Chondrocyte (in vitro differentiated cells): ENCODE measurements at regions not wholly inside any gene's neighbourhood (a gene's known extent, or its start where the extent isn't known, plus 50 kb on each side); places are given as distances from the start of the nearest gene placed in this dataset.

ENCODE experiments used
- DNase-seq: peaks from one replicate; pipeline ENCODE4 v3.0.0; 2021; ENCODE audit warnings: mixed read lengths, low spot score
- H3K27ac Mint-ChIP-seq: one replicate; pipeline ENCODE4 v1.8.0; 2021; ENCODE audit warnings: mild to moderate bottlenecking, moderate library complexity, mixed read lengths; ENCODE audit not compliant: unreplicated experiment
- H3K27me3 Mint-ChIP-seq: 2 replicates; pipeline ENCODE4 v1.8.0; 2021; ENCODE audit warnings: low read depth, mixed read lengths
- H3K36me3 Mint-ChIP-seq: 2 replicates; pipeline ENCODE4 v1.8.0; 2021; ENCODE audit warnings: low read depth, mixed read lengths
- H3K4me1 Mint-ChIP-seq: 2 replicates; pipeline ENCODE4 v1.8.0; 2021; ENCODE audit warnings: low read depth, mild to moderate bottlenecking, mixed read lengths
- H3K4me3 Mint-ChIP-seq: one replicate; pipeline ENCODE4 v1.8.0; 2021; ENCODE audit warnings: mild to moderate bottlenecking, moderate library complexity, mixed read lengths; ENCODE audit not compliant: unreplicated experiment
- H3K9me3 Mint-ChIP-seq: 2 replicates; pipeline ENCODE4 v1.8.0; 2021; ENCODE audit warnings: low read depth, mixed read lengths
- TF ChIP-seq, protein P1 (sequence below): fragments of 200-600 bp; sonication (generic); IDR thresholded peaks from 2 replicates; pipeline ENCODE4 v1.5.0; 2021; ENCODE audit warnings: antibody characterized with exemption, mild to moderate bottlenecking, moderate library complexity

DNA sequence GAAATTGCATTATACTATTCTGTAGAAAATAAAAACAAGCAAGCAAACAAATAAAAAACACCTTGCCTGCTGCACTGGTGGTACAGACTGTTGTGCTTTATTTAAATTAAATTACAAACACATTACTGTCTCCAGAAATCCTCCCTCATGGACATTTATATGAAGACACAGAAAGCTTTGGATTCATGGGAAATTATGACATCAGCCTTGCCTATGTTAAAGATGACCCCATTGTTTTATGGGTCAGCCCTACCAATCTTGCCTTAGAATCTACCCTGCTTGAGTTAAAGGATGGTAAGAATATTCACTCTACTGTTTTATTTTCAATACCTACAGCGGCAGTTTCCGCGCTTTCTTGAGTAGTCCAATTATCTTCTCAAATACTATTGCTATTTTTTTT, 1379.9 kb downstream of the TECRL start:
- Mint-ChIP-seq H3K9me3 (no peaks in the 10 kb centered on the region), H3K4me1 (no peaks in the 10 kb centered on the region), H3K27ac (no peak overlapping the region), H3K36me3 (peaks cover 2% of the 10 kb centered on the region), H3K27me3 (no peaks in the 10 kb centered on the region), H3K4me3 (no peak overlapping the region)
- TF ChIP-seq, protein P1, sequence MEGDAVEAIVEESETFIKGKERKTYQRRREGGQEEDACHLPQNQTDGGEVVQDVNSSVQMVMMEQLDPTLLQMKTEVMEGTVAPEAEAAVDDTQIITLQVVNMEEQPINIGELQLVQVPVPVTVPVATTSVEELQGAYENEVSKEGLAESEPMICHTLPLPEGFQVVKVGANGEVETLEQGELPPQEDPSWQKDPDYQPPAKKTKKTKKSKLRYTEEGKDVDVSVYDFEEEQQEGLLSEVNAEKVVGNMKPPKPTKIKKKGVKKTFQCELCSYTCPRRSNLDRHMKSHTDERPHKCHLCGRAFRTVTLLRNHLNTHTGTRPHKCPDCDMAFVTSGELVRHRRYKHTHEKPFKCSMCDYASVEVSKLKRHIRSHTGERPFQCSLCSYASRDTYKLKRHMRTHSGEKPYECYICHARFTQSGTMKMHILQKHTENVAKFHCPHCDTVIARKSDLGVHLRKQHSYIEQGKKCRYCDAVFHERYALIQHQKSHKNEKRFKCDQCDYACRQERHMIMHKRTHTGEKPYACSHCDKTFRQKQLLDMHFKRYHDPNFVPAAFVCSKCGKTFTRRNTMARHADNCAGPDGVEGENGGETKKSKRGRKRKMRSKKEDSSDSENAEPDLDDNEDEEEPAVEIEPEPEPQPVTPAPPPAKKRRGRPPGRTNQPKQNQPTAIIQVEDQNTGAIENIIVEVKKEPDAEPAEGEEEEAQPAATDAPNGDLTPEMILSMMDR = no peak
- no peak for DNase-seq

DNA sequence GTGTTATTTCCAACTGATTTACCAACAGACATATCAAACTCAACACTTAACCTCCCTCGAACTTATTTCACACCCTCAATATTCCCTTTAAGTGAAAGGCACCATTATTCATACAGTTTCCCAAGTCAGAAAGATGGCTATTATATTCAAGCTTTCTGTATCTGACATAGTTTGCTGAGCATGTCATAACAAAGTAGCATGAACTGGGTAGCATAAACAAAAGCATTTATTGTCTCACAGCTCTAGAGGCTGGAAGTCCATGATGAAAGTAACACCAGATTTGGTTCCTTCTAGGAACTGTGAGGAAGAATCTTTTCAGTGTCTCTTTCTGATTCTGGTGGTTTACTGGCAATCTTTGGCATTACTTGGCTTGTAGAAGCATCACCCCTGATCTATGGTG, 1388.6 kb downstream of the TECRL start:
- no peak for DNase-seq
- TF ChIP-seq, protein P1 = no peak
- no peaks in the 10 kb centered on the region for H3K36me3 Mint-ChIP-seq
- no peaks in the 10 kb centered on the region for H3K9me3 Mint-ChIP-seq
- H3K4me3 Mint-ChIP-seq = no peak overlapping the region
- H3K27ac Mint-ChIP-seq = no peak overlapping the region
- H3K4me1 Mint-ChIP-seq = no peaks in the 10 kb centered on the region
- H3K27me3 Mint-ChIP-seq = no peaks in the 10 kb centered on the region

DNA sequence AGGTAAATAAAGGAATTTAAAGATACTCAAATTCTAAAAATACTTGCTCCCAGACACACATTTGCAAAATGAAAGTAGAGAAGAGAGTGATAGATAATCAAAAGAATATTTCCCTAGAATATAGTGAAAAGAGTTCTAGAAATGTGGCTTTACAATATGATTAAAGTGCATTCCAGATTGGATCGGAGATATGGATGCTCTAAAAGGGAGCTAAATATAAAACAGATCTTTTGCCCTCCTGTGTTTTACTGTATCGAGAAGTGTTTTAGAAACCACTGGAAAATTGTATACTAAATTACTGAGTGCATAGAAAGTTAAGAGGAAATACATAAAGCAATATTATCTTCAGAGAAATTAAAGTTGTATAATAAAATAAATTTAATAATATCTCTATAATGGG, 1392.0 kb downstream of the TECRL start:
- TF ChIP-seq, protein P1 = no peak
- no peak for DNase-seq
- H3K36me3 Mint-ChIP-seq = no peaks in the 10 kb centered on the region
- H3K9me3 Mint-ChIP-seq = peaks cover 15% of the 10 kb centered on the region
- H3K4me3 Mint-ChIP-seq = no peak overlapping the region
- H3K27ac Mint-ChIP-seq = no peak overlapping the region
- H3K4me1 Mint-ChIP-seq = no peaks in the 10 kb centered on the region
- H3K27me3 Mint-ChIP-seq = no peaks in the 10 kb centered on the region

DNA sequence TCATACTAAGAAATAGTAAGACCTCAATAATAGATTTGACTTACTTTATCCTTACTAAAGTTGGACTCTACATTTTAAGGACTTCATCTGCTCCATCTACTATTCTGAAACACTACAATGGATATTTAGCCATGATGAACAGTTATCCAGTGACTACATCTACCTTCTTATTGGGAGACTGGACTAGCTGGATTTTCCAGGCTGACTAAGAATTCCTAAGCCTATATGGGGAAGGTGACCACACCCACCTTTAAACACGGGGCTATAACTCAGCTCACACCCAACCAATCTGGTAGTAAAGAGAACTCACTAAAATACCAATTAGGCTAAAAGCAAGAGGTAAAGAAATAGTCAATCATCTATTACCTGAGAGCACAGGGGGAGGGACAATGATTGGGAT, 1438.4 kb downstream of the TECRL start:
- no peak for DNase-seq
- no peak overlapping the region for H3K4me3 Mint-ChIP-seq
- no peaks in the 10 kb centered on the region for H3K9me3 Mint-ChIP-seq
- peaks cover 7% of the 10 kb centered on the region for H3K4me1 Mint-ChIP-seq
- TF ChIP-seq, protein P1 = no peak
- no peak overlapping the region for H3K27ac Mint-ChIP-seq
- no peaks in the 10 kb centered on the region for H3K36me3 Mint-ChIP-seq
- H3K27me3 Mint-ChIP-seq = no peaks in the 10 kb centered on the region

DNA sequence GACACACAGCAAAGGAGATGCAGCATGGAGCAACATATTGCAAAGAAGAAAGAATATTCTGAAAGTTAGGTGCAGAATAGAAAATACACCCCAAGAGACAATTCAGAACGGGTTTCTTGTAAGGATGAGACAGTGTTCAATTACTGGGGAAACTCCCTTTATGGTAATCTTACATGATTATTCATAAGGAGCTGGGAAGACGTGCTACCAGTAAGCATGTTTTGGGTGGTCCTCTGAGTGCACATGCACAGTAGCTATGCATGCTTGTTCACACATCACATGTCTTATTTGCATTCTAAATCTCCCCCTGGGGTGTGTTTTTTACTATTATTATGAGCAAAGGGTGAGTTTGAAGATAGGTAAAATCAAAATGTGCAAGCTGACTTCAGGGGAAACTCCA, 1448.8 kb downstream of the TECRL start:
- no peak for DNase-seq
- TF ChIP-seq, protein P1 = no peak
- no peak overlapping the region for H3K4me3 Mint-ChIP-seq
- no peaks in the 10 kb centered on the region for H3K27me3 Mint-ChIP-seq
- H3K36me3 Mint-ChIP-seq = no peaks in the 10 kb centered on the region
- H3K27ac Mint-ChIP-seq = no peak overlapping the region
- H3K9me3 Mint-ChIP-seq = peaks cover 3% of the 10 kb centered on the region
- no peaks in the 10 kb centered on the region for H3K4me1 Mint-ChIP-seq
